Activated B cell treated with CpG ODN at 0.5 μM for 24 hours (primary cell): ENCODE measurements at regions not wholly inside any gene's neighbourhood (a gene's known extent, or its start where the extent isn't known, plus 50 kb on each side); places are given as distances from the start of the nearest gene placed in this dataset.

Source experiments
- ATAC-seq: fragments of 200-7000 bp; cut with Tn5 transposase; one replicate; pipeline ENCODE4 v1.10.0; 2021; ENCODE audit warnings: low read depth, mild to moderate bottlenecking, moderate library complexity
- CTCF ChIA-PET: fragments of 350-600 bp; sonication (Branson Sonifier 250); formaldehyde crosslinking; loops from one replicate; lab custom pipeline; 2021; ENCODE audit warnings: antibody characterized with exemption; lab: Charles Lee
- POLR2A ChIA-PET: fragments of 350-600 bp; sonication (Branson Sonifier 250); formaldehyde crosslinking; loops from one replicate; lab custom pipeline; 2021; ENCODE audit warnings: antibody characterized with exemption; lab: Charles Lee
- DNase-seq: peaks from one replicate; pipeline ENCODE4 v3.0.0; 2022
- H3K27ac Mint-ChIP-seq: one replicate; pipeline ENCODE4 v1.8.0; 2020; ENCODE audit warnings: mixed read lengths
- H3K27me3 Mint-ChIP-seq: one replicate; pipeline ENCODE4 v1.8.0; 2021; ENCODE audit warnings: mixed read lengths
- H3K36me3 Mint-ChIP-seq: one replicate; pipeline ENCODE4 v1.8.0; 2021; ENCODE audit warnings: low read depth, mixed read lengths
- H3K4me1 Mint-ChIP-seq: one replicate; pipeline ENCODE4 v1.8.0; 2021; ENCODE audit warnings: mixed read lengths
- H3K4me3 Mint-ChIP-seq: one replicate; pipeline ENCODE4 v1.8.0; 2020; ENCODE audit warnings: mild to moderate bottlenecking, mixed read lengths
- H3K9me3 Mint-ChIP-seq: one replicate; pipeline ENCODE4 v1.8.0; 2020; ENCODE audit warnings: mixed read lengths
- CTCF ChIP-seq: fragments of 200-600 bp; IDR thresholded peaks from one replicate; pipeline ENCODE4 v1.8.0; 2022; ENCODE audit warnings: antibody characterized with exemption, mild to moderate bottlenecking
- intact Hi-C: fragments of 100-400 bp; cut with micrococcal nuclease; formaldehyde crosslinking; loops from one replicate; pipeline ENCODE4 v1.15.1; 2024

- Mint-ChIP-seq H3K36me3 (no peaks in the 10 kb centered on the region), H3K4me3 (no peak overlapping the region), H3K27me3 (no peaks in the 10 kb centered on the region), H3K9me3 (no peaks in the 10 kb centered on the region), H3K27ac (no peak overlapping the region), H3K4me1 (peaks cover 4% of the 10 kb centered on the region)
- intact Hi-C loops, result no loop called here
- POLR2A ChIA-PET, result no interaction called here
- ATAC-seq, result no peak
- TF ChIP-seq CTCF, result no peak
- DNase-seq, result no peak
- CTCF ChIA-PET, result no interaction called here
Observed at GRCh38 chr1:208600456-208601190, 356.4 kb upstream of the PLXNA2 start.

GRCh38 chr1:208601561-208601960 lies 357.4 kb upstream of the PLXNA2 start:
- CTCF ChIA-PET, result no interaction called here
- Mint-ChIP-seq H3K4me1 (peaks cover 4% of the 10 kb centered on the region), H3K36me3 (no peaks in the 10 kb centered on the region), H3K27ac (no peak overlapping the region), H3K9me3 (no peaks in the 10 kb centered on the region), H3K27me3 (no peaks in the 10 kb centered on the region), H3K4me3 (no peak overlapping the region)
- DNase-seq (no peak), ATAC-seq (no peak)
- no peak for TF ChIP-seq CTCF
- POLR2A ChIA-PET, result no interaction called here
- intact Hi-C loops, result no loop called here

- ATAC-seq (no peak), DNase-seq (no peak)
- ChIA-PET POLR2A (no interaction called here), CTCF (no interaction called here)
- Mint-ChIP-seq H3K27ac (no peak overlapping the region), H3K4me3 (no peak overlapping the region), H3K27me3 (no peaks in the 10 kb centered on the region), H3K36me3 (no peaks in the 10 kb centered on the region), H3K9me3 (no peaks in the 10 kb centered on the region), H3K4me1 (peaks cover 4% of the 10 kb centered on the region)
- TF ChIP-seq CTCF, result no peak
- intact Hi-C loops, result no loop called here
Observed at GRCh38 chr1:208603721-208604120, 359.5 kb upstream of the PLXNA2 start.

- Mint-ChIP-seq H3K4me3 (no peak overlapping the region), H3K36me3 (no peaks in the 10 kb centered on the region), H3K9me3 (no peaks in the 10 kb centered on the region), H3K4me1 (peaks cover 4% of the 10 kb centered on the region), H3K27me3 (no peaks in the 10 kb centered on the region), H3K27ac (no peak overlapping the region)
- TF ChIP-seq CTCF, result no peak
- DNase-seq (no peak), ATAC-seq (no peak)
- intact Hi-C loops, result no loop called here
- POLR2A ChIA-PET, result no interaction called here
- CTCF ChIA-PET, result no interaction called here
Observed at GRCh38 chr1:208604295-208604694, 360.1 kb upstream of the PLXNA2 start.

GRCh38 chr1:208606959-208607358 lies 362.8 kb upstream of the PLXNA2 start:
- TF ChIP-seq CTCF, result no peak
- Mint-ChIP-seq H3K4me1 (peaks cover 4% of the 10 kb centered on the region), H3K9me3 (no peaks in the 10 kb centered on the region), H3K27me3 (no peaks in the 10 kb centered on the region), H3K27ac (no peak overlapping the region), H3K36me3 (no peaks in the 10 kb centered on the region), H3K4me3 (no peak overlapping the region)
- ChIA-PET CTCF (no interaction called here), POLR2A (no interaction called here)
- DNase-seq (no peak), ATAC-seq (no peak)
- intact Hi-C loops, result no loop called here
